Tibial nerve (tissue), 4 donors: ENCODE measurements at regions not wholly inside any gene's neighbourhood (a gene's known extent, or its start where the extent isn't known, plus 50 kb on each side); places are given as distances from the start of the nearest gene placed in this dataset.

Experiments
- CTCF ChIP-seq, 5 experiments: fragments of 200-600 bp in 3 of 5; fragments of 450-650 bp in 2 of 5; sonication (generic) in 3 of 5; IDR thresholded peaks; one replicate each; pipeline ENCODE4 v1.5.1; 2016 to 2019; ENCODE audit warnings: antibody characterized with exemption in 5 of 5, mild to moderate bottlenecking in 3 of 5, moderate library complexity in 2 of 5
- EP300 ChIP-seq, 2 donors: sonication (generic); formaldehyde crosslinking; IDR thresholded peaks; one replicate each; pipeline ENCODE4 v1.6.1; 2017; ENCODE audit warnings: antibody characterized with exemption in 2 of 2, mild to moderate bottlenecking in 1 of 2
- POLR2A ChIP-seq, 2 donors: fragments of 450-650 bp; IDR thresholded peaks; one replicate each; pipeline ENCODE4 v1.6.1; 2017; ENCODE audit warnings: antibody characterized with exemption in 2 of 2, mild to moderate bottlenecking in 2 of 2, moderate library complexity in 2 of 2

- no peak for TF ChIP-seq POLR2A (IDR thresholded peaks at IDR 0.05)
- TF ChIP-seq CTCF (IDR thresholded peaks at IDR 0.05), result no peak
- TF ChIP-seq EP300 (IDR thresholded peaks at IDR 0.05), result no peak
Observed at GRCh38 chr5:164224236-164224635, 718.8 kb downstream of the MAT2B start.
